ENCODE measurements at regions not wholly inside any gene's neighbourhood (a gene's known extent, or its start where the extent isn't known, plus 50 kb on each side); places are given as distances from the start of the nearest gene placed in this dataset.

DNA sequence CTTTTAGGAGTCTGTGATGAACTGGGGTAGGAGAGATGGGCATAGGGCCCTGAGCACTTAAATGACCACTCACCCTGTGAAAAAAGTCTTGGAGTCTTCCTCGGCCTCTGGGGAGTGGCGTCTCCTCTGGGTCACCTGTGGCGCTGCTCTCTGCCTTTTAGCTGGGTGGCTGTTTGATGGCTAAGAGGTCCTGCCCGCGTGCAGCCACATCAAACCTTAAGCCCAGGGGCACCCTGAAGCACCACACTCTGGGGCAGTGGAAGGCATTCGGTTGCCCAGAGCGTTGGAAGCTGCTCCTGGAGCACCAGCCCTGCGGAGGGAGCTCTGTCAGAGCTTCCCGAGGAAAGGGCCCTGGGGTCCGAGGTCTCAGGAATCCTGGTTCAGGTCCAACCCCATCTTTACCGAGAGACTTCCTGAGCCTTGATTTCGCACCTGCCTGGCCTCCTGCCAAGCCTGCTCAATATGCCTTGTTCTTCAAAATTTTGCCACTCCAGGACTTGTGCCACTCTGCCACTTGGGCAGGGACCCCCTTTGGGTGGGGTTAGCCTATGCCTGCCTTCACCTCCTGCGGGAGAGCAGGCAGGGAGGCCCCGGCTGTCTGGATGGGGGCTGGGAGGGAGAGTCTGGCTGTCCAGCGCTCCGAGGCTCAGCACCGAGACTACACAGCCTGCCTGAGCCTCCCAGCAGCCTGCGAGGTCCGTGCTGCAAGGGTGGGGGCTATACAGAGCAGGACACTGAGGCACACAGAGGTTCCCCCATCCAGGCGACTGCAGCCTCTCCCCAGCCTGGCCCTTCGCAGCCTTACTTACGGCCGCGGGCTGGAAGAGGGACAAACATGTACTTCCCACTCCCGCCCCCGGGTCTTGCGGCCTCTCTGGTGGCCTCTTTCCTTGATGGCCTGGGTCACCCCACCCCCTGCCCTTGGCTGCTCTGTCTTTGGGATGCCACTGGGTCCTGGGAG lies 63.4 kb upstream of the RNU6ATAC start:
- ATAC-seq (no peak), FAIRE-seq (no peak), DNase-seq (peak in 2 of 6 donors; percentile 30 to 63)
- no peak overlapping the region for H3K27ac ChIP-seq
- H3K27me3 ChIP-seq, result no peaks in the 10 kb centered on the region
- no peaks in the 10 kb centered on the region for H3K4me1 ChIP-seq
- H3K9me3 ChIP-seq, result no peaks in the 10 kb centered on the region
- intact Hi-C loops (cut with DNase I), result no loop called here
- H3K36me3 ChIP-seq, result no peaks in the 10 kb centered on the region
- no peak overlapping the region for H3K4me3 ChIP-seq
- no peak for TF ChIP-seq CTCF (IDR thresholded peaks at IDR 0.05)
- 39 to 40% methylated on average over 26 to 27 of the region's 27 CpGs for WGBS, 2 donors

DNA sequence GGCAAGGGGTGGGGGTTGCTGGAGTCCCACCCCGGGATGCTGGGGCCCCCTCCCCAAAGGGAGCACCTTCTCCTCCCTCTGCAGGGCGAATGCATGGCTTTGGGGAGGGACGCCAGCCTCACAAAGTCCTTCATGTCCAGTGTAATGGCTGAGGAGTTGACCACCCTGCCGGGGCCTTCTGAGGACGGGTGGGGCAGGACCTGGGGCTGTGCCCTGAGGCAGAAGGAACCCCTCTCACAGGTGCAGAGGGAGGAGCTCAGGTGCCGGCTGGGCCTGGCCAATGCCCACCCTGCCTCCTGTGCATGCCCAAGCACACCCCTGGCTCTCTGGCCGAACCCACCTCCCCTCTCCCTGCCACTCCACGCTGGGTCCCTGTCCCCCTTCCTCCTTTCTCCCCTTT lies 64.3 kb upstream of the RNU6ATAC start:
- no peaks in the 10 kb centered on the region for H3K9me3 ChIP-seq
- DNase-seq, result peak in 1 of 6 donors; percentile 41
- H3K36me3 ChIP-seq, result no peaks in the 10 kb centered on the region
- no peak for FAIRE-seq
- intact Hi-C loops (cut with DNase I), result no loop called here
- ATAC-seq, result no peak
- 73 to 86% methylated on average over 6 to 8 of the region's 8 CpGs for WGBS, 2 donors
- no peaks in the 10 kb centered on the region for H3K27me3 ChIP-seq
- H3K4me1 ChIP-seq, result no peaks in the 10 kb centered on the region
- H3K27ac ChIP-seq, result no peak overlapping the region
- H3K4me3 ChIP-seq, result no peak overlapping the region
- no peak for TF ChIP-seq CTCF (IDR thresholded peaks at IDR 0.05)

DNA sequence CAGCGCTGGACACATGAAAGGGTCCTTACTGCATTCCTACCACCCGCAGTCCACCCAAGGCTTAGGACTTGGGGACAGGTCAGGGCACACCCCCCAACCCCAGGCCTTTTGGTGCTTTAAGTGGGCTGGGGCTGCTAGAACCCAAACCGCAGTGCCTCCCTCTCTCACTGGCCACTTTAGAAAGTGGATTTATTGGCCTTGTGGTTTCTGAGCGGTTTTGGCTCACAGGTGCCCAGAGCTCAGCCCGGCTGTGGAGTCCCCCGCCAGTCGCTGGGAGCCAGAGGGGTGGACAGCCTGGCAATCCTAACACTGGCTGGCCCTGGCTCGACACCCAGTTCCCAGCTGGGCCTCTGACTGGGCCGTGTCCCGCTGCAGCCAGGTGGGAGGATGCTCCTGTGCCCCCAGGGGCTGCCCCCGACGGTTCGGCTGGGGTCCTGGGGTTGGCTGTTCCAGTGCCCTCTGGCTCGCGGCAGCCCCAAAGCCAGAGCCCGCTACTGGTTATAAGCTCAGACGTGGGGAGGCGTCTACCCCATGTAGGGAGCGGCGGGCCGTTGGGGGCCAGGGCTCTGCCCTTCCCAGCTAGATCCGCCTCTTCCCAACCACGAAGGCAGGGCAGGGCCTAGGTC lies 65.2 kb upstream of the RNU6ATAC start:
- FAIRE-seq, result no peak

DNA sequence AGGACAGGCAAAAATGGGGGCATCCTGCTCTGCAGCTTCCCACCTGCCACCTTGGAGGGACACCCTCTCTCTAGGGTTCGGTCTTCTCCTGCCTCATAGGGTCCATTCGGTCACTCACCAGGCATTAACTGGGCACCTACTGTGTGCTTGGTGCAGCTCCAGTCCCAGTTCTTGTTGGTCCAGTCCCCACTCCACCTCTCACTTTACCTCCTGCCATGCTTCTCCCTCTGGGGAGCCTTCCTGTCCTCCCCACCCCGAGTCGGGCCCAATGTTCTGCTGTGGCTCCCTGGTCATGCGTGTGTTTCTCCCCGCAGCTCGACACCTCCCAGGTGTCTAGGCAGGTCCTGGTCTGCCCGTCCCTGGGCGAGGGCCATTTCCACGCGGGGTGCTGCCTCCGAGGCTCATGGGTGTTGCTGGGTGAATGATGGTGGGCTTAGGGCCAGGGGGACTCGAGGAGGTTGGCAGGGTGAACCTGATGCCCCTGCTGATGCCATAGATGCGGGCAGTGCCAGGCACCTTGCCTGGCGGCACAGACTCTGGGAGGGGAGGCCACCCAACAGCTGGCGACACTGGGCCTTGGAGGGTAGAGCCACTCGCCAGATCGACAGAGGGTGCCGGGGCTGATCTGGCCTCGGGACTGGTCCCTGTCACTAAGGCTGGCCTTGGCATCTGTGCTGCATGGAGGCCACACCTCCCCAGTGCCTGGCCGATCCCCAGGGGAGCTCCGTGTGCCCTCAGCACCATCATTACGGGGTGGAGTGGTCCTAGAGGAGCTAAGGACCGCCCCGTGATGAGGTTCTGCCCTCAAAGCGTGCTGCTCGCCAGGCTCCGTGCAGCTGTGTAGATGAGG lies 66.0 kb upstream of the RNU6ATAC start:
- H3K27me3 ChIP-seq, result no peaks in the 10 kb centered on the region
- TF ChIP-seq CTCF (IDR thresholded peaks at IDR 0.05), result no peak
- no peak overlapping the region for H3K4me3 ChIP-seq
- ATAC-seq (no peak), FAIRE-seq (no peak), DNase-seq (peak in 2 of 6 donors; percentile 20 to 59)
- H3K36me3 ChIP-seq, result no peaks in the 10 kb centered on the region
- intact Hi-C loops (cut with DNase I), result no loop called here
- 65 to 84% methylated on average over 28 of the region's 28 CpGs for WGBS, 2 donors
- no peaks in the 10 kb centered on the region for H3K9me3 ChIP-seq
- no peak overlapping the region for H3K27ac ChIP-seq
- H3K4me1 ChIP-seq, result no peaks in the 10 kb centered on the region

More for the DNA sequence above, 65.2 kb upstream of the RNU6ATAC start:
- H3K9me3 ChIP-seq, result no peaks in the 10 kb centered on the region
- H3K27me3 ChIP-seq, result no peaks in the 10 kb centered on the region
- ATAC-seq (no peak), DNase-seq (peak in 1 of 6 donors; percentile 56)
- no peak for TF ChIP-seq CTCF (IDR thresholded peaks at IDR 0.05)
- H3K4me3 ChIP-seq, result no peak overlapping the region
- H3K4me1 ChIP-seq, result no peaks in the 10 kb centered on the region
- 79 to 89% methylated on average over 23 of the region's 23 CpGs for WGBS, 2 donors
- no peaks in the 10 kb centered on the region for H3K36me3 ChIP-seq
- intact Hi-C loops (cut with DNase I), result no loop called here
- H3K27ac ChIP-seq, result no peak overlapping the region

Measured in pancreas (tissue), 10 donors.